Astrocyte of the cerebellum (primary cell): ENCODE measurements at regions not wholly inside any gene's neighbourhood (a gene's known extent, or its start where the extent isn't known, plus 50 kb on each side); places are given as distances from the start of the nearest gene placed in this dataset.

Source experiments
- DNase-seq: peaks from one replicate; pipeline ENCODE4 v3.0.0-alpha.2; 2011; ENCODE audit warnings: low read depth
- H3K4me3 ChIP-seq: 2 replicates; pipeline ENCODE4 v1.5.1; 2011; ENCODE audit warnings: mild to moderate bottlenecking, low read depth, low read length, moderate library complexity
- CTCF ChIP-seq: IDR thresholded peaks from 2 replicates; pipeline ENCODE4 v1.5.1; 2012; ENCODE audit warnings: low read length, low read depth, moderate library complexity, mild to moderate bottlenecking; ENCODE audit errors: missing control alignments
- in situ Hi-C: cut with HindIII; loops from 2 replicates; pipeline ENCODE4 v1.10.0; 2017; ENCODE audit warnings: low sequenced_read_pairs

DNA sequence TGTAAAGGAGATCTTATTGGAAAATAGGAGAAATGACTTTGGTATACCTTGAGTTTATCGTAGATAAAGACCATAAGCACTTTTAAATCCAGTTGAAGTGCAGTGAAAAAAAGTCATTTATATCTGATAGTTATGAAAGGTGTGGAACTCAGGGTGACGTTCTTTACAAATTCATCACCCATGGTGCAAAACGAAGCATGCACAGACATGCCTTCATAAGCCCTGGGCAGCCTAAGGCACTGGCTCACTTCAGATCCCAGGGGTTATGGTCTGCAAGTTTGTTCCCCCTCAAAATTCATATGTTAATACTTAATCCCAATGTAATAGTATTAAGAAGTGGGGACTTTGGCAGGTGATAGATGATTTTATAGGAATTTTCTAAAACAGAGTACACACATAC is 1216.4 kb upstream of the USP15 start:
- H3K4me3 ChIP-seq, result no peak overlapping the region
- TF ChIP-seq CTCF, result no peak
- DNase-seq, result no peak
- in situ Hi-C loops, result no loop called here

DNA sequence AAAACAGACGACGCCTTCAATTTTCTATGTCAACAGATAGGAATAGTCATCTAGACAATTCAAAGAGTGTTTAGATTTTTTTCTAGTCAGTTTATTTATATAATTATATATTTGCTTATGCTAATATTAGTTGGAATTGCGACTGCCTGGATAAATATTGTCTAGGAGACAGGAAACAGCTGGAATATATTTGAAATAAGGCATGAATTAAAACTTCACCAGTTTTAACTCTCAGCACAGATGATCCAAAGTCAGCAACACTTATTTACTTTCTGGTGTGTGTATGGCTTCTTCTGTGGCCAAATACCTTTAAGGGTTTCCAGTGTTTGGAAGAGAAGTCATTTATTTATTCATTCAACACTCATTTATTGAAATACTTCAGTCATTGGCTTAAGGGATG is 1215.4 kb upstream of the USP15 start:
- TF ChIP-seq CTCF, result no peak
- in situ Hi-C loops, result no loop called here
- no peak for DNase-seq
- H3K4me3 ChIP-seq, result no peak overlapping the region

GRCh38 chr12:61070640-61071414 is 1189.4 kb upstream of the USP15 start:
- in situ Hi-C loops, result loop anchor here (5.0 kb wide), 1 partner anchor 36 kb away; no protein-coding TSS in a partner anchor
- H3K4me3 ChIP-seq, result no peak overlapping the region
- no peak for TF ChIP-seq CTCF
- DNase-seq, result no peak

DNA sequence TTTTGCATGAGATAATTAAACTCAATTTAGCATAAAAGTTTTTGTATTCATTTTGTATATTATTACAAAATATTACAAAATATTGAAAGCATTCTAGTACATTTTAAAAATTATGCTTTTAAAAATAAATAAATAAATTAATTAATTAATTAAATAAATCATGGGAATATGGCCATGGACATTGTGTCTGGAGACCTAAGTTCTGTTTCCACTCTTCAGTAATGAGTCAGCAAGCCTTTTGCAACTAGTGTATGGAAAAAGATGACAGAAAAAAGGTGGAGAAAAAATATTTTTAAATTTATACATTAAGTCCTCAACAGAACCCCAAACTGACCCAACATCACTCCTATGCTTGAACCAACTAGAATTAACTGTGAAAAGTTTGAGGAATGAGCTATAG is 1187.5 kb upstream of the USP15 start:
- DNase-seq, result no peak
- no peak for TF ChIP-seq CTCF
- in situ Hi-C loops, result loop anchor here (5.0 kb wide), 1 partner anchor 35 kb away; no protein-coding TSS in a partner anchor
- no peak overlapping the region for H3K4me3 ChIP-seq

DNA sequence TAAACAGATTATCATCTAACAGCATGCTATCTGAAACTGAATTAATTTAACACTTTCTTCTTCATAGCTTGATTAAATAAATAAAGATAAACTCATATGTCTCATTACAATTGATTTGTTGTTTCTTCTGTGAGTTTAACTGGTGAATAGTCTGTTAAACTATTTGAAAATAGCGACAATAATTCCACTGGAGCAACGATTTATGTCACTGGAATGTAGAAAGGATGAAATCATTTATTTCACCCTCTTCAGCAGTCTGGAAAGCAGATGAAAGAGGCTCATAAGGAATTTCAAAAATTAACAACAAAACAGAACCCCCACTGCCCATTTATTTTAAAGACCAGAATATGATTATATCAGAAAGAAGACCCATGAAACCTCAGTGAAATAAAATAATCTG is 1165.1 kb upstream of the USP15 start:
- H3K4me3 ChIP-seq, result no peak overlapping the region
- TF ChIP-seq CTCF, result no peak
- in situ Hi-C loops, result no loop called here
- DNase-seq, result no peak

- TF ChIP-seq CTCF, result no peak
- DNase-seq, result no peak
- no peak overlapping the region for H3K4me3 ChIP-seq
- in situ Hi-C loops, result no loop called here
Measured at GRCh38 chr12:61098031-61098580, 1162.1 kb upstream of the USP15 start.
